ENCODE measurements at regions not wholly inside any gene's neighbourhood (a gene's known extent, or its start where the extent isn't known, plus 50 kb on each side); places are given as distances from the start of the nearest gene placed in this dataset.
"Not testable (repeated sequence)": the region's sequence is repeated elsewhere in the genome, so short reads cannot be mapped to it uniquely, and the experiment has no call there.

DNA sequence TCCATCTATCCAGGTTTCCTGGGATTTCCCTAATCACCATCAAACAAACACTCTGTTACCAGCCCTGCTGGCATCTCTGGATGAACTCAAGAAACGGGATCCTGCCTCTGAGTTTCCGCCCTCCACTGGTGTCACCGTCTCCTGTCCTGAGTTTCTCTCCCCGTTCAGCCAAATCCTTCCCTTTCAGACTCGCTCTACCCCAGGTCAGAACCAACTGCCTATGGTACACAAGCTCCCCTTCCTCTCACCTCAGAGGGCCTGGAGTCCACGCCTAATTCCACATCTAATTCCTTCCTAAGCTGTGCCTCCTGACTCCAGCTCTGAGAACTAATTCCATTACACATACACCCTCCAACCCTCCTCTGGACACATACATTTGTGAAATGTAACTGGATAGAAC, 96.1 kb downstream of the SHANK2 start:
- POLR2A ChIA-PET: no interaction called here
- DNase-seq (ENCODE audit: extremely low spot score): no peak
- CTCF ChIA-PET: no interaction called here
- TF ChIP-seq ELF4 (IDR thresholded peaks at IDR 0.05) (no peak), FOXK2 (IDR thresholded peaks at IDR 0.05) (no peak), CTBP1 (IDR thresholded peaks at IDR 0.05; ENCODE audit: borderline replicate concordance) (no peak), NFRKB (IDR thresholded peaks at IDR 0.05) (no peak), LEF1 (IDR thresholded peaks at IDR 0.05; ENCODE audit: borderline replicate concordance) (no peak), ZNF384 (IDR thresholded peaks at IDR 0.05) (no peak), L3MBTL2 (conservative IDR thresholded peaks at IDR 0.05) (no peak), ARNT (IDR thresholded peaks at IDR 0.05) (no peak), PKNOX1 (IDR thresholded peaks at IDR 0.05) (no peak), BHLHE40 (IDR thresholded peaks at IDR 0.05; ENCODE audit: borderline replicate concordance) (no peak)

DNA sequence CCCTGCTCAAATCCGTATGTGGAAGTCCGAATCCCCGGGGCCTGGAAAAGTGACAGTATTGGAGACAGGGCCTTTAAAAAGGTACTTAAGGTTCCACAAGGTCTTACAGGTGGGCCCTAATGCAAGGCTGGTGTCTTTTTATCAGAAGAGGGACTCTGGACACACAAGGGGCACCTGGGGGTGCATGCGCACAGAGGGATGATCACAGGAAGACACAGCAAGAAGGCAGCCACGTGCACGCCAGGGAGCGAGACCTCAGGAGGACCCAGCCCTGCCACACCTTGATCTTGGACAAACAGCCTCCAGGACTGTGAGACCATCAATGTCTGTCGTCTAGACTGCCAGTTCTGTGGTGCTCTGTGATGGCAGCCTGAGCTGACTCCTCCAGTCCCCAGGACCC, 96.5 kb downstream of the SHANK2 start:
- TF ChIP-seq NFRKB (IDR thresholded peaks at IDR 0.05): no peak
- no peak for DNase-seq (ENCODE audit: extremely low spot score)
- ChIA-PET CTCF (no interaction called here), POLR2A (no interaction called here)

- no peak for DNase-seq (ENCODE audit: extremely low spot score)
- TF ChIP-seq CTBP1 (IDR thresholded peaks at IDR 0.05; ENCODE audit: borderline replicate concordance): no peak
- TF ChIP-seq FOXA1 (IDR thresholded peaks at IDR 0.05): no peak
- no peak for TF ChIP-seq ZNF384 (IDR thresholded peaks at IDR 0.05)
- TF ChIP-seq TARDBP (IDR thresholded peaks at IDR 0.05): no peak
- TF ChIP-seq FOXM1 (IDR thresholded peaks at IDR 0.05; ENCODE audit: borderline replicate concordance): no peak
- no peak for TF ChIP-seq SUZ12 (IDR thresholded peaks at IDR 0.05)
- no peak for TF ChIP-seq HDGF (IDR thresholded peaks at IDR 0.05; ENCODE audit: borderline replicate concordance)
- TF ChIP-seq BHLHE40 (IDR thresholded peaks at IDR 0.05; ENCODE audit: borderline replicate concordance): no peak
- TF ChIP-seq ELF4 (IDR thresholded peaks at IDR 0.05): no peak
- TF ChIP-seq LEF1 (IDR thresholded peaks at IDR 0.05; ENCODE audit: borderline replicate concordance): no peak
- no peak for TF ChIP-seq ARNT (IDR thresholded peaks at IDR 0.05)
- POLR2A ChIA-PET: no interaction called here
- CTCF ChIA-PET: interaction anchor here (0.8 kb wide), 1 partner anchor 9 kb away, joined by 3 read pairs; no protein-coding TSS in a partner anchor
Observed at GRCh38 chr11:71154261-71154805, 98.0 kb downstream of the SHANK2 start.

DNA sequence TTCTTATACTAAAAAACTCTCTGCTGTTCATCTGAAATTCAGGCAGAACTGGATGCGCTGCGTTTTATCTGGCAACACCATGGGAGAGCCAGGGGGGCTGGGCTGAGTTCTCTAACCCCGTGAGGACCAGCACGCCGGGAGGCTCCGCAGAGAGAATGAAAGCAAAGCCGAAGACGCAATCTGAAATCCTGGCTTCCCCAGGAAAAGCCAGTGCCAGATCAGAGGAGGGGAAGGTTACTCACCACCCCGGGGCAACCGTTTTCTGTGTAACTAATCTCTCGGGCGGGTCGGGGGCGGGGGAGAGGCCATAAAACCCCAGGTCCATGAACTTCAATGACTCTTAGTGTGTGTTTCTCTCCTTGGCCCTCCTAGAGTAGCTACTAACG, 99.4 kb downstream of the SHANK2 start:
- DNase-seq (ENCODE audit: extremely low spot score): peak; percentile 20
- ChIA-PET CTCF (no interaction called here), POLR2A (no interaction called here)
- TF ChIP-seq HDGF (IDR thresholded peaks at IDR 0.05; ENCODE audit: borderline replicate concordance) (no peak), PKNOX1 (IDR thresholded peaks at IDR 0.05) (no peak), CTBP1 (IDR thresholded peaks at IDR 0.05; ENCODE audit: borderline replicate concordance) (no peak), BHLHE40 (IDR thresholded peaks at IDR 0.05; ENCODE audit: borderline replicate concordance) (no peak), FOXA1 (IDR thresholded peaks at IDR 0.05) (no peak), ELF4 (IDR thresholded peaks at IDR 0.05) (no peak), FOXM1 (IDR thresholded peaks at IDR 0.05; ENCODE audit: borderline replicate concordance) (no peak), SUZ12 (IDR thresholded peaks at IDR 0.05) (no peak), NFRKB (IDR thresholded peaks at IDR 0.05) (no peak), TARDBP (IDR thresholded peaks at IDR 0.05) (no peak), LEF1 (IDR thresholded peaks at IDR 0.05; ENCODE audit: borderline replicate concordance) (no peak), ZNF384 (IDR thresholded peaks at IDR 0.05) (no peak), FOXK2 (IDR thresholded peaks at IDR 0.05) (no peak), ARNT (IDR thresholded peaks at IDR 0.05) (no peak), L3MBTL2 (conservative IDR thresholded peaks at IDR 0.05) (no peak), SP1 (IDR thresholded peaks at IDR 0.05) (no peak)

DNA sequence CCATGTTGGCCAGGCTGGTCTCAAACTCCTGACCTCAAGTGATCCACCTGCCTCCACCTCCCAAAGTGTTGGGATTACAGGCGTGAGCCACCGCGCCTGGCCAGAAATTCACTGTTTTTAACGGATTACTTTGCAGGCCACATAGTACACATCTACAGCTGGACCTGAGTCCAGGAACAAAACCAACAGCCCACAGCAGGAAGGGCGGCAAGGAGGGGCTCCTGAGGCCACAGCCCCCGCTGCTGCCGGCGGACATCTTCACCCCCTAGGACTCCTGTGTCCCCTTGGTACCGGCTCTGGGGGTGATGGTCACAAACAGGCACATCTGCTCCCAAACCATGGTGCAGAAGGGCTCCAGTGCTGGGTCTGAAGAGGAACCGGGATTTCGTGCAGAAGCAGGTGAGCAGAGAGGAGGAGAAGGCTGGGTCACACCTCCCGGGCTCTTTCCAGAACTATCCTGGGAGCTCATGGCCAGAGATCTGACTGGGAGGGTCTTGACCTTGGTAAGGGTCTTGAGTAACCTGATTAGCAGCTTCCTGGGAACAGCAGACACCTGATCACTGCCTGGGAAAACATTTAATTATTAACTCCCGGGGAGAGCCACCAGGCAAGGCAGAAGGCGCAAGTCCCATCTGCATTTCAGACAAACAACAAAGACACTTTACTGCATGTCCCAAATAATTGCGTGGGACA, 99.9 kb downstream of the SHANK2 start:
- POLR2A ChIA-PET; DNase-seq (ENCODE audit: extremely low spot score); CTCF ChIA-PET: not testable (repeated sequence)

GRCh38 chr11:71151561-71151960, 100.8 kb downstream of the SHANK2 start:
- TF ChIP-seq SUZ12 (IDR thresholded peaks at IDR 0.05) (no peak), FOXM1 (IDR thresholded peaks at IDR 0.05; ENCODE audit: borderline replicate concordance) (no peak), ZNF384 (IDR thresholded peaks at IDR 0.05) (no peak), FOXA1 (IDR thresholded peaks at IDR 0.05) (no peak), FOXK2 (IDR thresholded peaks at IDR 0.05) (no peak), HDGF (IDR thresholded peaks at IDR 0.05; ENCODE audit: borderline replicate concordance) (no peak), CTBP1 (IDR thresholded peaks at IDR 0.05; ENCODE audit: borderline replicate concordance) (no peak), SP1 (IDR thresholded peaks at IDR 0.05) (no peak), TARDBP (IDR thresholded peaks at IDR 0.05) (no peak), PKNOX1 (IDR thresholded peaks at IDR 0.05) (no peak), ELF4 (IDR thresholded peaks at IDR 0.05) (no peak), NFRKB (IDR thresholded peaks at IDR 0.05) (no peak), LEF1 (IDR thresholded peaks at IDR 0.05; ENCODE audit: borderline replicate concordance) (no peak), BHLHE40 (IDR thresholded peaks at IDR 0.05; ENCODE audit: borderline replicate concordance) (no peak)
- POLR2A ChIA-PET: no interaction called here
- no peak for DNase-seq (ENCODE audit: extremely low spot score)

More at GRCh38 chr11:71151561-71151960, 100.8 kb downstream of the SHANK2 start:
- CTCF ChIA-PET: no interaction called here
